HL-60 (cell line): ENCODE measurements at regions not wholly inside any gene's neighbourhood (a gene's known extent, or its start where the extent isn't known, plus 50 kb on each side); places are given as distances from the start of the nearest gene placed in this dataset.

Source experiments
- DNase-seq, 2 experiments: peaks; one replicate each; pipeline ENCODE4 v3.0.0-alpha.2; 2010 to 2020; ENCODE audit warnings: low read depth in 1 of 2, low spot score in 1 of 2
- H3K27ac ChIP-seq: fragments of 250-450 bp; sonication (Bioruptor Pico); replicated peaks from 2 replicates; pipeline ENCODE4 v1.5.1; 2020; ENCODE audit warnings: mild to moderate bottlenecking, moderate library complexity
- H3K27me3 ChIP-seq: fragments of 250-450 bp; sonication (Bioruptor Pico); 2 replicates; pipeline ENCODE4 v1.5.1; 2021; ENCODE audit warnings: mild to moderate bottlenecking, moderate library complexity; ENCODE audit not compliant: insufficient read depth, poor library complexity, severe bottlenecking
- H3K4me3 ChIP-seq: replicated peaks from 2 replicates; pipeline ENCODE4 v1.5.1; 2011; ENCODE audit warnings: mild to moderate bottlenecking, control low read depth, low read length; ENCODE audit not compliant: insufficient read depth
- GABPA ChIP-seq: IDR thresholded peaks from 2 replicates; pipeline ENCODE4 v1.6.1; 2012; ENCODE audit warnings: low read depth
- POLR2AphosphoS5 ChIP-seq: IDR thresholded peaks from 2 replicates; pipeline ENCODE4 v1.6.1; 2012; ENCODE audit warnings: low read depth
- SPI1 ChIP-seq: IDR thresholded peaks from 2 replicates; pipeline ENCODE4 v1.6.1; 2012; ENCODE audit warnings: low read depth, mild to moderate bottlenecking, borderline replicate concordance
- TF ChIP-seq, protein P1 (sequence below): IDR thresholded peaks from 2 replicates; pipeline ENCODE4 v1.6.1; 2012; ENCODE audit warnings: low read depth; ENCODE audit not compliant: insufficient replicate concordance
- TF ChIP-seq, protein P2 (sequence below): IDR thresholded peaks from one replicate; pipeline ENCODE4 v1.5.1; 2011; ENCODE audit warnings: low read length, control low read depth, inconsistent platforms; ENCODE audit not compliant: insufficient read depth

DNA sequence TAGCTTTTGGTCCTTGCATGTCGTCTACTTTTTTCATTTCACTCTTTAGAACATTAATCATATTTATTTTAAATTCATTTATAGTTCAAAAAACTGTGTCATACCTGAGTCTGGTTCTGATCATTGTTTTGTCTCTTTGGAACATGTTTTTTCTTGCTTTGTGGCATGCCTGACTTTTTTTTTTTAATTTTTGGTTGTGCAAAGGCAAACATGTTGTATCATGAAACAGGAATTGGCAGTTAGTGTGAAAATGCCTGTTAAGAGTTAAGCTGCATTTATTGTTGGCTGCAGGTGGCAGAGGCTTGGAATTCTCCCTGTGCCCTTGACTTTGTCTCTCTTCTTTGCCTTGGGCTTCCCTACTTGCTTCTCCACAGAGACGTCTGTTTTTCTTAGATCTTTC, 525.0 kb upstream of the ADARB2 start:
- DNase-seq, result no peak
- TF ChIP-seq POLR2AphosphoS5, result no peak
- no peaks in the 10 kb centered on the region for H3K27me3 ChIP-seq
- H3K27ac ChIP-seq, result no peak overlapping the region
- no peak overlapping the region for H3K4me3 ChIP-seq

DNA sequence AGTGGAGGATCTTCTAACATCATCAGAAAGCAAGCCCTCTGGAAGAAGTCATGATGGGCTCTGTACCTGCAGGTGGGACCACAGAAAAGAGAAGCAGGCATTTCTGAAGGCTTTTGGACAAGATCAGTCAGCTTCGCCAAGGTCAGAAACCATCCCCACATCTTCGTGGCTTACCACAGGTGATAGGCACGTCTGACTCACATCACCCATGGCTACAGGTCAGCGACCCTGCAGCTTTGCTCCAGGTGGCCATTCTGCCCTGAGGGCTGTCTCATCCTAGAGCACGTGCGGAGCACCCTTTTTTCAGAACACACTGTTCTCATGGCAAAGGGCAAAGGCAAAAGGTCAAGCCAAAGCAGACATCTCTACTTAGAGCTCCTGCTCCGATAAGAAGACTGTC, 518.9 kb upstream of the ADARB2 start:
- DNase-seq, result no peak
- no peak overlapping the region for H3K4me3 ChIP-seq
- TF ChIP-seq SPI1 (no peak), GABPA (no peak), POLR2AphosphoS5 (no peak)
- H3K27me3 ChIP-seq, result no peaks in the 10 kb centered on the region
- no peak overlapping the region for H3K27ac ChIP-seq

DNA sequence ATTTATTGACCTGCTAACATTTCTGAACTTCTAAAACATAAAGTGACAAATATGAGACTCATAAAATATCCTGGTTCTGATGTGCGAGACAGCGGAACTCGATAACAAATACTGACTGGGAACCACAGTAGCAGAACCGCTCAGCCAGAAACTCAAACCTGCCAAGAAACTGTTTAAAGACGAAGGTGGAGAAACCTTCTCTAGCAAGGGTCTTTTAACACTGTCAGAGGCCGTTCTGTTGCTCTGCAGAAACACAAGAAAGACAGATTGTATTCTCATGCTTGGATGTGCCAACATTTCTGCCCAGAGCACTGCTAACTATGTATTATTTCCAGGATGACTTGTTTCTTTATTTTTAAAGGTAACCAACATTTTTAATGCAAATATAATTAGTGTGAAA, 514.8 kb upstream of the ADARB2 start:
- no peak overlapping the region for H3K4me3 ChIP-seq
- H3K27me3 ChIP-seq, result no peaks in the 10 kb centered on the region
- DNase-seq, result no peak
- no peak overlapping the region for H3K27ac ChIP-seq
- no peak for TF ChIP-seq POLR2AphosphoS5
- no peak for TF ChIP-seq SPI1
- TF ChIP-seq, protein P1, sequence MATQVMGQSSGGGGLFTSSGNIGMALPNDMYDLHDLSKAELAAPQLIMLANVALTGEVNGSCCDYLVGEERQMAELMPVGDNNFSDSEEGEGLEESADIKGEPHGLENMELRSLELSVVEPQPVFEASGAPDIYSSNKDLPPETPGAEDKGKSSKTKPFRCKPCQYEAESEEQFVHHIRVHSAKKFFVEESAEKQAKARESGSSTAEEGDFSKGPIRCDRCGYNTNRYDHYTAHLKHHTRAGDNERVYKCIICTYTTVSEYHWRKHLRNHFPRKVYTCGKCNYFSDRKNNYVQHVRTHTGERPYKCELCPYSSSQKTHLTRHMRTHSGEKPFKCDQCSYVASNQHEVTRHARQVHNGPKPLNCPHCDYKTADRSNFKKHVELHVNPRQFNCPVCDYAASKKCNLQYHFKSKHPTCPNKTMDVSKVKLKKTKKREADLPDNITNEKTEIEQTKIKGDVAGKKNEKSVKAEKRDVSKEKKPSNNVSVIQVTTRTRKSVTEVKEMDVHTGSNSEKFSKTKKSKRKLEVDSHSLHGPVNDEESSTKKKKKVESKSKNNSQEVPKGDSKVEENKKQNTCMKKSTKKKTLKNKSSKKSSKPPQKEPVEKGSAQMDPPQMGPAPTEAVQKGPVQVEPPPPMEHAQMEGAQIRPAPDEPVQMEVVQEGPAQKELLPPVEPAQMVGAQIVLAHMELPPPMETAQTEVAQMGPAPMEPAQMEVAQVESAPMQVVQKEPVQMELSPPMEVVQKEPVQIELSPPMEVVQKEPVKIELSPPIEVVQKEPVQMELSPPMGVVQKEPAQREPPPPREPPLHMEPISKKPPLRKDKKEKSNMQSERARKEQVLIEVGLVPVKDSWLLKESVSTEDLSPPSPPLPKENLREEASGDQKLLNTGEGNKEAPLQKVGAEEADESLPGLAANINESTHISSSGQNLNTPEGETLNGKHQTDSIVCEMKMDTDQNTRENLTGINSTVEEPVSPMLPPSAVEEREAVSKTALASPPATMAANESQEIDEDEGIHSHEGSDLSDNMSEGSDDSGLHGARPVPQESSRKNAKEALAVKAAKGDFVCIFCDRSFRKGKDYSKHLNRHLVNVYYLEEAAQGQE, result no peak
- TF ChIP-seq, protein P2, sequence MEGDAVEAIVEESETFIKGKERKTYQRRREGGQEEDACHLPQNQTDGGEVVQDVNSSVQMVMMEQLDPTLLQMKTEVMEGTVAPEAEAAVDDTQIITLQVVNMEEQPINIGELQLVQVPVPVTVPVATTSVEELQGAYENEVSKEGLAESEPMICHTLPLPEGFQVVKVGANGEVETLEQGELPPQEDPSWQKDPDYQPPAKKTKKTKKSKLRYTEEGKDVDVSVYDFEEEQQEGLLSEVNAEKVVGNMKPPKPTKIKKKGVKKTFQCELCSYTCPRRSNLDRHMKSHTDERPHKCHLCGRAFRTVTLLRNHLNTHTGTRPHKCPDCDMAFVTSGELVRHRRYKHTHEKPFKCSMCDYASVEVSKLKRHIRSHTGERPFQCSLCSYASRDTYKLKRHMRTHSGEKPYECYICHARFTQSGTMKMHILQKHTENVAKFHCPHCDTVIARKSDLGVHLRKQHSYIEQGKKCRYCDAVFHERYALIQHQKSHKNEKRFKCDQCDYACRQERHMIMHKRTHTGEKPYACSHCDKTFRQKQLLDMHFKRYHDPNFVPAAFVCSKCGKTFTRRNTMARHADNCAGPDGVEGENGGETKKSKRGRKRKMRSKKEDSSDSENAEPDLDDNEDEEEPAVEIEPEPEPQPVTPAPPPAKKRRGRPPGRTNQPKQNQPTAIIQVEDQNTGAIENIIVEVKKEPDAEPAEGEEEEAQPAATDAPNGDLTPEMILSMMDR, result no peak
- TF ChIP-seq GABPA, result no peak

DNA sequence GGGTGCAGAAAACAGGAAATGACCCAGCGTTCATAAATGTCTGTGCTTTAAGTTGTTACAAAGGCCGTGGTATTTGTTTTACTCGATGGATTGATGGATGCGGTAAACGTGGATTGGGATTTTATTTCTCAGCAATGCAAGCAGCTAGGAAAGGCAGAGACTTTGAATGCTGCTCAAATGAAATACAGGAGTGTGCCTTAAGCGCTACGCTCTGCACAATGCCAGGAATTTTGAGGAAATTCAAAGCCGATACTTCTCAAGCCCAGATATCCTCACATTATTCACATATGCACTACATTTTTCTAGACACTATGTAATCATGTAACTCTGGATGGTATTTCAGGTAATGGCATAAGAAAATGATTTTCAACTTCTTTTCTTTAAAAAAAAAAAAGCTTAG, 514.3 kb upstream of the ADARB2 start:
- H3K27me3 ChIP-seq, result no peaks in the 10 kb centered on the region
- DNase-seq, result no peak
- H3K27ac ChIP-seq, result no peak overlapping the region
- no peak overlapping the region for H3K4me3 ChIP-seq
- TF ChIP-seq, protein P2, result no peak
- no peak for TF ChIP-seq SPI1
- TF ChIP-seq, protein P1, result no peak
- no peak for TF ChIP-seq GABPA
- no peak for TF ChIP-seq POLR2AphosphoS5

DNA sequence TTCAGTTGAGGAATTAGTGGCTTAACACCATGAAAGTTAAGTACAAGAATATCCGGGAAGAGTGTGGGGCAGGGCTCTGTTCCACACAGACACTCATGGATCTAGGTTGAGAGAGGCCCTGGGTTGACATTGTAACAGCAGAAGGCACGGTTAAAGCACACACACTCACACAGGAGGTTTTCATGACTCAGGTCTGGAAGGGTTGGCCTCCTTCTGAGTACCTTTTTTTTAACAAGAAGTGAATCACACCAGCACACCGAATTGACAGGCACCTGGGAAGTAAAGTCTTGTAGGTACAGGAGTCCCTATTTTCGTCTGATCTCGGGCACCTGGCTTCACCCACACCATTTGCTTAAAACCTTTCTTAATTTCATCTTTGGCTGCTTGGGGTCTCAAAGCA, 509.4 kb upstream of the ADARB2 start:
- no peak for DNase-seq
- TF ChIP-seq GABPA, result no peak
- TF ChIP-seq, protein P1, result no peak
- TF ChIP-seq, protein P2, result no peak
- TF ChIP-seq SPI1, result no peak
- no peak for TF ChIP-seq POLR2AphosphoS5
- H3K27me3 ChIP-seq, result no peaks in the 10 kb centered on the region
- no peak overlapping the region for H3K4me3 ChIP-seq
- H3K27ac ChIP-seq, result no peak overlapping the region
